Tibial nerve (tissue), 4 donors: ENCODE measurements at regions not wholly inside any gene's neighbourhood (a gene's known extent, or its start where the extent isn't known, plus 50 kb on each side); places are given as distances from the start of the nearest gene placed in this dataset.
"Not testable (repeated sequence)": the region's sequence is repeated elsewhere in the genome, so short reads cannot be mapped to it uniquely, and the experiment has no call there.

Experiments used
- EP300 ChIP-seq, 2 donors: sonication (generic); formaldehyde crosslinking; IDR thresholded peaks; one replicate each; pipeline ENCODE4 v1.6.1; 2017; ENCODE audit warnings: antibody characterized with exemption in 2 of 2, mild to moderate bottlenecking in 1 of 2
- POLR2A ChIP-seq, 2 donors: fragments of 450-650 bp; IDR thresholded peaks; one replicate each; pipeline ENCODE4 v1.6.1; 2017; ENCODE audit warnings: antibody characterized with exemption in 2 of 2, mild to moderate bottlenecking in 2 of 2, moderate library complexity in 2 of 2
- TF ChIP-seq, protein P1 (sequence below), 5 experiments: fragments of 200-600 bp in 3 of 5; fragments of 450-650 bp in 2 of 5; sonication (generic) in 3 of 5; IDR thresholded peaks; one replicate each; pipeline ENCODE4 v1.5.1; 2016 to 2019; ENCODE audit warnings: antibody characterized with exemption in 5 of 5, mild to moderate bottlenecking in 3 of 5, moderate library complexity in 2 of 5

DNA sequence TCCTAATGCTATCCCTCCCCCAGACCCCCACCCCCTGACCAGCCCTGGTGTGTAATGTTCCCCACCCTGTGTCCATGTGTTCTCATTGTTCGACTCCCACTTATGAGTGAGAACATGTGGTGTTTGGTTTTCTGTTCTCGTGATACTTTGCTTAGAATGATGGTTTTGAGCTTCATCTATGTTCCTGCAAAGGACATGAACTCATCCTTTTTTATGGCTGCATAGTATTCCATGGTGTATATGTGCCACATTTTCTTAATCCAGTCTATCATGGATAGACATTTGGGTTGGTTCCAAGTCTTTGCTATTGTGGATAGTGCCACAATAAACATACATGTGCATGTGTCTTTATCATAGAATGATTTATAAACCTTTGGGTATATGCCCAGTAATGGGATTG is 209.4 kb upstream of the SLC38A2 start:
- TF ChIP-seq EP300, POLR2A (IDR thresholded peaks at IDR 0.05): not testable (repeated sequence)
- TF ChIP-seq, protein P1, sequence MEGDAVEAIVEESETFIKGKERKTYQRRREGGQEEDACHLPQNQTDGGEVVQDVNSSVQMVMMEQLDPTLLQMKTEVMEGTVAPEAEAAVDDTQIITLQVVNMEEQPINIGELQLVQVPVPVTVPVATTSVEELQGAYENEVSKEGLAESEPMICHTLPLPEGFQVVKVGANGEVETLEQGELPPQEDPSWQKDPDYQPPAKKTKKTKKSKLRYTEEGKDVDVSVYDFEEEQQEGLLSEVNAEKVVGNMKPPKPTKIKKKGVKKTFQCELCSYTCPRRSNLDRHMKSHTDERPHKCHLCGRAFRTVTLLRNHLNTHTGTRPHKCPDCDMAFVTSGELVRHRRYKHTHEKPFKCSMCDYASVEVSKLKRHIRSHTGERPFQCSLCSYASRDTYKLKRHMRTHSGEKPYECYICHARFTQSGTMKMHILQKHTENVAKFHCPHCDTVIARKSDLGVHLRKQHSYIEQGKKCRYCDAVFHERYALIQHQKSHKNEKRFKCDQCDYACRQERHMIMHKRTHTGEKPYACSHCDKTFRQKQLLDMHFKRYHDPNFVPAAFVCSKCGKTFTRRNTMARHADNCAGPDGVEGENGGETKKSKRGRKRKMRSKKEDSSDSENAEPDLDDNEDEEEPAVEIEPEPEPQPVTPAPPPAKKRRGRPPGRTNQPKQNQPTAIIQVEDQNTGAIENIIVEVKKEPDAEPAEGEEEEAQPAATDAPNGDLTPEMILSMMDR (IDR thresholded peaks at IDR 0.05), result not testable (repeated sequence)
